ENCODE measurements at regions not wholly inside any gene's neighbourhood (a gene's known extent, or its start where the extent isn't known, plus 50 kb on each side); places are given as distances from the start of the nearest gene placed in this dataset.

DNA sequence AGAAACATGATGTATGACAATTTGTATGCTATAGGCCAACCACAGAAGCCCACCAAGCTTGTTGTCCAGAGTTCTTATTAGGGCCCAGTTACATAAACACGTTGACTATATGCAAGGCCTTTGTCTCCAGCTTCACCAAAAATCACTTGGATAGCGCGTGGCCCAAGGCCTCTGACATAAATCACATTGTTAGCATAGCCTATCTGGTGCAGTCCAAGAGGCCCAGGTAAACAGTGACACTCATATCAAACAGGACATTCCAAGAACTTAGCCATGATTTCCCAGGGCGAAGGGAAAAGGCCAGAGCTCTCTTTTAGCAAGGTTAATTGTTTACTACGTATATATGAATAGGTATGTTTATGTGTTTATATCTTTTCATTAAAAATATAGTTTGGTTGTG, 337.2 kb upstream of the CELF2 start:
- TF ChIP-seq, protein P1, sequence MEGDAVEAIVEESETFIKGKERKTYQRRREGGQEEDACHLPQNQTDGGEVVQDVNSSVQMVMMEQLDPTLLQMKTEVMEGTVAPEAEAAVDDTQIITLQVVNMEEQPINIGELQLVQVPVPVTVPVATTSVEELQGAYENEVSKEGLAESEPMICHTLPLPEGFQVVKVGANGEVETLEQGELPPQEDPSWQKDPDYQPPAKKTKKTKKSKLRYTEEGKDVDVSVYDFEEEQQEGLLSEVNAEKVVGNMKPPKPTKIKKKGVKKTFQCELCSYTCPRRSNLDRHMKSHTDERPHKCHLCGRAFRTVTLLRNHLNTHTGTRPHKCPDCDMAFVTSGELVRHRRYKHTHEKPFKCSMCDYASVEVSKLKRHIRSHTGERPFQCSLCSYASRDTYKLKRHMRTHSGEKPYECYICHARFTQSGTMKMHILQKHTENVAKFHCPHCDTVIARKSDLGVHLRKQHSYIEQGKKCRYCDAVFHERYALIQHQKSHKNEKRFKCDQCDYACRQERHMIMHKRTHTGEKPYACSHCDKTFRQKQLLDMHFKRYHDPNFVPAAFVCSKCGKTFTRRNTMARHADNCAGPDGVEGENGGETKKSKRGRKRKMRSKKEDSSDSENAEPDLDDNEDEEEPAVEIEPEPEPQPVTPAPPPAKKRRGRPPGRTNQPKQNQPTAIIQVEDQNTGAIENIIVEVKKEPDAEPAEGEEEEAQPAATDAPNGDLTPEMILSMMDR (IDR thresholded peaks at IDR 0.05), result no peak
- ATAC-seq (ENCODE audit: low FRiP score), result no peak

DNA sequence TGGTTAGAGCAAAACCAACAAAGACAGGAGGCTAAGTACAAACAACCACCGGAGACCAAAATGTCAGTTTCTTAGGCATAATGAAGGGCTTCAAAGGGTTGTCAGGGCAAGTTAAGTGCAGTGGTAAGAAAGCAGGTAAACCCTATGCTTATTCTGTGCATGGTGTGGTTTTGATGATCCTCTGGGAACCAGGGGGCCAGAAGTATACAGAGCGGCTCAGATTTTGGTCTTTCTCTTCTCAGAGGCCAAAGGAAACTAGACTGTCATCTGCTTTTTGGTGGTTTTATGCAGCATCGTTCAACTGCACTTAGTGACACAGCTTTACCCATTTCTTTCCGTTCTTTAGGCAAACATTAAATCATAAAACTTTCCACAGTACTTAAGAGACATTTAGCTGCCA, 332.7 kb upstream of the CELF2 start:
- no peak for DNase-seq (ENCODE audit: low spot score)
- TF ChIP-seq, protein P1 (IDR thresholded peaks at IDR 0.05), result no peak
- ATAC-seq (ENCODE audit: low FRiP score), result no peak

More for the DNA sequence above, 337.2 kb upstream of the CELF2 start:
- DNase-seq (ENCODE audit: low spot score), result no peak

DNA sequence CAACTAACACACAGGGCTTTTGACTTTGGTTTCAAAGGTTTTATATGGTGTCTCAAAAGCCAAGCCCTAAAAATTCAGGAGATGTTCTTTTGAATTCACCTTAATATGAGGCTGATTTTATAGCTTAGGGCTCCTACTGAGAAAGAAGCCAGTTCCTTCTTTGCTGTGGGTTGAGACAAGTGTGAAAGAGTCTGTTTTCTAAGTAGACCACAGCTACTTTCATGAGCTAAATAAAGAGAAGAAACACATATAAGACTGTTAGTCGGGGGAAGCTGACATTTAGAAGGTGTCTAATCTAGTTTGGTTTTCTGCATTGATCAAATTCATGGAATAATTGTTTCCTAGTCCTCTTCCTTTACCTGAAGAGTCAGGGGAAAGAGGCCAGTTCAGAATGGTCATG, 332.1 kb upstream of the CELF2 start:
- TF ChIP-seq, protein P1 (IDR thresholded peaks at IDR 0.05), result no peak
- DNase-seq (ENCODE audit: low spot score) (no peak), ATAC-seq (ENCODE audit: low FRiP score) (no peak)

DNA sequence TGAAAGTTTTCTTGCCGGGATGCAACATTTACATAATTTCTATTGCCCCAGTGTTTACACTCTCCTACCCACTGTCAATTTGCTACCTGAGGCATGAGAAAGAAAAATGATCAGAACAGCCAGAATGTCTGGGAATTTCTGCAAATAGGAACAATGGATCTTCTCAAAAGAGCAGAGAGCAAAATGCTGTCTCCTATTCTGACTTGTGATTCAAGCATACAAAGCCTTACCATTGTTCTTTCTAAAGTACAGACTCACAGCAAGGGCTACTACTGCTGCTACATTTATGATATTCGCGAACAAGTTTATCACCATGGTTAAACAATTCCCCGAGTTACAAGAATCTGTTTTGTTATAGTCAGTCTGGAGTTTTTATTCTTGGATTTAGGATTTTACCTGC, 329.9 kb upstream of the CELF2 start:
- TF ChIP-seq, protein P1 (IDR thresholded peaks at IDR 0.05), result no peak
- DNase-seq (ENCODE audit: low spot score) (no peak), ATAC-seq (ENCODE audit: low FRiP score) (no peak)

DNA sequence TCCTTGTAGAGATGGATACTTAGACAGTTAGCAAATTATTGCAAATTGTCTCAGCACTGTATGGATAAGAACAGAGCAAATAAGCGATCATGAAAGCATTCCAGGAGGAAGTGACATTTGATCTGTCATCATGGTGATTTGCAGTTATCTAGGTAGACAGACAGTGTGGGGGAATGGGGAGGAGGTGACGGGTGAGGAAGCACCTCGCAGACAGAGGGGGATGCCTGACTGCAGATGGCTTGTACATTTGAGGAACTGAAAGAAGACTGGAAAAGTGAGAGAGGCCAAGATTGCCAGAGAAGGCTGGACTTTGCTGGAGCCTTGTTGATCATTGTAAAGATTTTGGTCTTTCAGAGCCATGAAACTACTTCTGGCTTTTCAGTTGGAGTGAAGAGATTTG, 318.2 kb upstream of the CELF2 start:
- ATAC-seq (ENCODE audit: low FRiP score) (no peak), DNase-seq (ENCODE audit: low spot score) (no peak)
- TF ChIP-seq, protein P1 (IDR thresholded peaks at IDR 0.05), result no peak

DNA sequence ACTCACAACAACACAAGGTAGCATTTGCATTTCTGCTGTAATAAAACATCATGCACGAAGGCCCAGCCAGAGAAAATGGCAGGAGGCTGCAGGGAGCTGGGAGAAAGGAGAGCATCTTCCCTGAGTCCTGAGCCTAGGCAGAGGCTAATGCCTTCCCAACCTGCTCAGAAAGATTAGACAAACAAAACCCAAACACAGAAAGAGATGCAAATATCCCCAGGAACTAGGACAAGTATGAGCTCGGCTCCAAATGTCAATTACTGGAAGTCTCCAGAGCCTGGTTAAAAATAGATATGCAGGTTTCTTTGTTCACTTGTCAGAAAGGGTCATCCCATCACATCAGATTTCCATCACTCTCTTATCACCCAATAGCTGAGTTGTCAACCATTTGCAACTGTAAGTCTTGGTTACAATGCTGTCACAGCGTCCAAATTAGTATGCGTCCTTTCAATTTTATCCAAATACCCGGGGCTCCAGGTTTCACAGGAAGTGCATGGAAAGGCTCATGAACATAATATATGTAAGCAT, 316.5 kb upstream of the CELF2 start:
- DNase-seq (ENCODE audit: low spot score), result no peak
- TF ChIP-seq, protein P1 (IDR thresholded peaks at IDR 0.05), result no peak
- ATAC-seq (ENCODE audit: low FRiP score), result no peak

DNA sequence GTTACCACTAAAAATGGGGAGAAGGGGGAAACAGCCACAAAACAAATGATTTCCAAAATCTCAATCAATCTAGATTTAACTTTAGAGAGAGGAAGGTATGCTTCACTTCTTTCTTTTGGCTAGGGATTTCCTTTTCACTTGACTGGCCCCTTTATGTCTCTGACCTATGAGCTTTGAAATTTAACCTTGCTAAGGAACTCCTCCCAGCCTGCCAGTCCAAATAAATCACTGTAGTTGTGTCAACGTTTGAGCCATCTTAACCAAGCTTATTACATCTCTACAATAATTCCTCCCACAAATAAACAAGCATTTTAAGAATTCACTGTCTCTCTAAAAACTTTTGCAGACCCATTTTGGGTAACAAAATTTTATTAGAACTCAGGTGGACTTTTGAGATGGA, 315.5 kb upstream of the CELF2 start:
- DNase-seq (ENCODE audit: low spot score), result no peak
- no peak for ATAC-seq (ENCODE audit: low FRiP score)
- TF ChIP-seq, protein P1 (IDR thresholded peaks at IDR 0.05), result no peak
